ENCODE measurements at regions not wholly inside any gene's neighbourhood (a gene's known extent, or its start where the extent isn't known, plus 50 kb on each side); places are given as distances from the start of the nearest gene placed in this dataset.
"Not testable (repeated sequence)": the region's sequence is repeated elsewhere in the genome, so short reads cannot be mapped to it uniquely, and the experiment has no call there.

GRCh38 chr2:57491213-57491612, 555.4 kb upstream of the VRK2 start:
- DNase-seq = no peak

GRCh38 chr2:57493966-57494365, 552.6 kb upstream of the VRK2 start:
- DNase-seq = not testable (repeated sequence)

DNA sequence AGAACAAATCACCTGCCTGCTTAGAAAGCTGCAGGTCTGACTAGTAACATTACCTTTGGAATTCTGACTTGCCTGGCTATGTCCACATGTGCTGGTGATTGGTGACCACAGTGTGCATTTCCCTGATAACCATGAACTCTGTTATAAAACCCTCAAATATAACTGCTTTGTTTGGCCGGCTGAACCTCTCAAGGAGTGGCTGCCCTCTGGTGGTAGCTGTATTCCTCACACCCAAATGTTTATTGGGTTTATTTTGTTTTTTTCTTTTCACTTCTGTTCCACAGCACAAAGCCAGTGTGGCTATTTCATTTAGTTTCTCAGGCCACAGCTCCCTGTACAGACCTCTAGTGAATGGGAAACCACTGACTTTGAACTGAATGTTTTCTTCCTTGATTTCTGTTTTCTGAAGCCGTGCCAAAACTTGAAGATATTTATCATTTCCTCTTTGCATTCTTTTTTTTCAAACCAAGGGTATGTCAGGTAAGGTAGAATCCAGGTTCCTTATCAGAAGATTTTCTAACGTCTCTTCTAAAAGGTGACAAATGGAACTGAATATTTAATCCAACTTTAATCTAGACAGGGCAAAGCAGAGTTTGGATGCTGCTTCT, 549.0 kb upstream of the VRK2 start:
- peak in 28 of 56 donors; percentile 1 to 54 (median 11) for DNase-seq

GRCh38 chr2:57504787-57505186, 541.8 kb upstream of the VRK2 start:
- DNase-seq = no peak

DNA sequence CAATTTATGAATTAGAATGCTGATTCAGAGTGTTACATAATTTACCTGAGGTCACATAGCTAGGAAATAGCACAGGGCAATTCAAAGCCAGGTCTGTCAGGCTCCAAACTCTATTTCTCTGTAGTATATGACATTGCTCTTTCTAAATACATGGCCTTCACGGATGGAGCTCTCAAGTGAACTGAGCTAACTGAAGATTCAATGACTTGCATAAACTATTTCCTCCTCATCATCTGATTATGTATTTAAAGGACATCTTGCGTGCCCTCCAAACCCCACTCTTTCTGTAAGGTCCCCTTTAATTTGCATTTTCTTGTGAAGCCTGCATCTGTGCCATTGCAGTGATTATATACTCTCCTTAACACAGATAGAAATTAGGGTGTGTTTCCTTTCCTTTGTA, 537.4 kb upstream of the VRK2 start:
- no peak for DNase-seq

DNA sequence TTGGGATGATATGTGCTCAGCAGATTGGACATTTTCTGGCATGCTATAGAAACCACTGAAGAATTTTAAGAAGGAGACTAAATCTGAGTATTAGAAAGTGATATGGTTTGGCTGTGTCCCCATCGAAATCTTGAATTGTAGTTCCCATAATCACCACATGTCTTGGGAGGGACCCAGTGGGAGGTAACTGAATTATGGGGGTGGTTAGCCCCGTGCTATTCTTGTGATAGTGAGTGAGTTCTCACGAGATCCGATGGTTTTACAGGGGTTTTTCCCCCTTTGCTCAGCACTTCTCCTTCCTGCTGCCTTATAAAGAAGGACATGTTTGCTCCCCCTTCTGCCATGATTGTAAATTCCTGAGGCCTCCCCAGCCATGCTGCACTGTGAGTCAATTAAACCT, 535.9 kb upstream of the VRK2 start:
- no peak for DNase-seq

DNA sequence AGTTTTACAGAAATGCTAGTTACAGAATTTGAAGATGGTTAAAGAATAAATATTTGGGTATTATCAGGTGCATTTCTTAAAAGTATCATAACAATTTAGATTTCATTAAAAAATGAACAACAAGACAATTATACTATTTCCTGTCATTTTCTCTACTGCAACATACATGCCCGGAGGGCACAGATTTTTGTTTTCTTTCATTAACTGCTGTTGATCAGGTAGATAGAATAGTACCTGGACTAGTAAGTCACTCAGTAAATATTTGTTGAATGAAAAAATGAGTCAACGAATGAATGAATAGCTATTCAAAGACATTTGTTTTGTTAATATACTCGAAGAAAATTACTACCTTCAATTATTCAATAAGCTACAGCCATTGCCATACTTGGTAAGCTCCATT, 531.2 kb upstream of the VRK2 start:
- no peak for DNase-seq

DNA sequence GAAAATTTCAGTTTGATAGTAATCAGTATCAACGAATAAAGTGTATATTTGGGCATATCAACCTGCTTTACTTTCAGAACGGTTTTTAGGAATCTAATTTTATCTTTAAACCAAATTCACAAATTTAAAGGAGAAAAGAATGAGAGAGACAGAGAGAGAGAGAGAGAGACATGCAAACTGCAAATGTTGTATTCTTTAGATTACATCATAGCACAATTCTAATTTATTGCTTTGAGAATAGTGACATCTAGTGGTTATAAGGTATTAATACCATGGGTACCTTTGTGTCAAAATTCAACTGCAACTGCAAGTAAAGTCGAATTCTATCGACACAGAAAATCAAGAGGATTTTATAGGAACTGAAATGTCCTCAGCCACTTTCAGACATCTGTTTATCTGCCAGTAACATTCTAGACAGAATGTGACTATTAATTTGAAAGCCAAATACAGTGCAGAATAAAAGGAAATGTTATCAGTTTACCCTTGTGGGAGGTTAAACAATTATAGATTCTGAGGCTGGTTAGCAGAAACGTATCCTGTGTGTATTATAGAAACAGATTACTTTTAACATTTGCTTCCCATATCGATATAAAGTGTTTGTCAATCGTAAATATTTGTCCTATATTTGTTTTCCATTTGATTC, 529.8 kb upstream of the VRK2 start:
- DNase-seq = peak in 1 of 56 donors; percentile 13

- DNase-seq = peak in 7 of 56 donors; percentile 0 to 16 (median 3)
Observed at GRCh38 chr2:57523304-57523703, 523.3 kb upstream of the VRK2 start.

GRCh38 chr2:57527685-57528084, 518.9 kb upstream of the VRK2 start:
- no peak for DNase-seq

GRCh38 chr2:57528499-57528898, 518.1 kb upstream of the VRK2 start:
- DNase-seq = no peak

DNA sequence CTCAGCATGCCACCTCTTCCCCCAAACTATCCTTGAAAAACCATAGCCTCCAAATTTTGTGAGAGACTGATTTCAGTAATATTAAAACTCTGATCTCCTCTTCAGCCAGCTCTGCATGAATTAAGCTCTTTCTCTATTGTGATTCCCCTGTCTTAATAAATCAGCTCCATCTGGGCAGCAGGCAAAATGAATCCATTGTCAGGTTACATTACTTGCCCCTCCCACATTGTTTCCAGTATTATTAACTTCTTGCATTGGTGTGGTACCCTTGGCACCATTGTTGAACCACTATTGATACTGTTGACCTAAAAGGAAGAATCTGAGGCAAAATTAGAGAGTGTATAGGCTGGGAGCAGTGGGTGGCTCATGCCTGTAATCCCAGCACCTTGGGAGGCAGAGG, 512.2 kb upstream of the VRK2 start:
- DNase-seq = no peak

GRCh38 chr2:57536535-57537231, 509.9 kb upstream of the VRK2 start:
- no peak for DNase-seq

DNA sequence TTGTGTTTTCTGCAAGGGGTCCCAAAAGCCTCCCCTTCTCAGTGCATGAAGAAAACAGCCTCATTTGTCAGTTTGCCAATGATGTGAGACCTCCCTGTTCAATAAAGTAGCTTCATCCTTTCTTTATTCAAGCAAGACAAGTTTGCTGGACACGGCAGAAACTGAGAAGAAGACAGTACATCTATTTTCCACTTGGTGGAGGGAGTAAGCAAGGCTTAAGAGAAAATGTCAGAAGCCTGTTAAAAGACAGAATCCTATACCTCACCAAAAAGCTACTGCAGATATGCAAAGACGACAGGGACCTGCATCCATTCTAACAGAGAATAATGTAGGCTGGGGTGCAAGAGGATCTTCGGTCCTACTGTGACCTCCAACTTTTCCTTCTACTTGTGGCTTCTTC, 506.8 kb upstream of the VRK2 start:
- no peak for DNase-seq

- DNase-seq = no peak
Observed at GRCh38 chr2:57542081-57542480, 504.5 kb upstream of the VRK2 start.

- DNase-seq = no peak
Observed at GRCh38 chr2:57543211-57543610, 503.4 kb upstream of the VRK2 start.

DNA sequence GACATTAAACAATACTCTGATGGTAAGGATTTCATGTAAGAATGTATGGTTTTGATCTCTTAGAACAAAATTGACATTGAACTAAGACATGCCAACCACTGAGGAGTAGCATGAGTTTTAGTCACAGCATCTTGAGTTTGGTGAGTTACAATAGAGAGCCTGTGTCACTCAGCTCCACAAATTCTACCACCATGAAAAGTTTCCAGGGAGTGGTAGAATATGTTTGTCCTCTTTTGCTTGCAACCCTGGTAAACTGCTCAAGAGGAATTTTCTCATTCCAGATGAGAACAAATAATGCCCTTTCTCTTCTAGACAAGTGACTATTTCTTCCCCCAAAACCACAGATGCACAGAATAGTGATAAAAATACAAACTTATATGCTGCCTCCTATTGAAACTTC, 502.0 kb upstream of the VRK2 start:
- no peak for DNase-seq

- no peak for DNase-seq
Observed at GRCh38 chr2:57546478-57546877, 500.1 kb upstream of the VRK2 start.

GRCh38 chr2:57549642-57550102, 496.9 kb upstream of the VRK2 start:
- DNase-seq = no peak

GRCh38 chr2:57550912-57551311, 495.7 kb upstream of the VRK2 start:
- DNase-seq = no peak

- no peak for DNase-seq
Observed at GRCh38 chr2:57552885-57553284, 493.7 kb upstream of the VRK2 start.

DNA sequence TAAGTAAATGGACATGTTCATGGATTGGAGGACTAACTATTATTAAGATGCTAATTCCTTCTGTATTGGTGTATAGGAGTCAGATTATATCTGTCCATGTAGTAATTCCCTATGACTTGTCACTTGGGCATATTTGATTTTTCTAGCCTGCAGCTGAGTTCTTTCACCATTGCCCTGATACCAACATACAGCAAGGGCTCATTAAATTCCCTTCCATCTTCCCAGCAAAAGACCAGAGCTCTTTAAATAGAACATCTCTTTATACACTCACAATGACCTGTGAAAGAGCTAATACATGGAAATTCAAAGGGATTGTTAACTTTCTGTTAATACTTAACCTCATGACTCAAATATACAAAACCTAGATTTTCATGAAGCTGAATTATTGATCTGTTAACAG, 492.3 kb upstream of the VRK2 start:
- DNase-seq = no peak

- DNase-seq = no peak
Observed at GRCh38 chr2:57558312-57558711, 488.3 kb upstream of the VRK2 start.

Measured in amygdala (tissue), 56 donors.